T-cell (primary cell): ENCODE measurements at regions not wholly inside any gene's neighbourhood (a gene's known extent, or its start where the extent isn't known, plus 50 kb on each side); places are given as distances from the start of the nearest gene placed in this dataset.

ENCODE experiments used
- ATAC-seq, 4 experiments: fragments of 200-7000 bp in 3 of 4; fragments of 150-1000 bp in 1 of 4; cut with Tn5 transposase; replicated peaks in 1 of 4; 1 replicate in 3 of 4; 2 replicates in 1 of 4; pipeline ENCODE4 v1.10.0; 2021; ENCODE audit warnings: moderate library complexity in 3 of 4, mild to moderate bottlenecking in 2 of 4, moderate number of reproducible peaks in 1 of 4
- CTCF ChIA-PET, 2 donors: fragments of 300-600 bp; sonication (Branson Sonifier 250); formaldehyde crosslinking; loops; one replicate each; lab custom pipeline; 2022; ENCODE audit warnings: antibody characterized with exemption in 2 of 2; lab: Charles Lee
- POLR2A ChIA-PET, 2 donors: fragments of 300-600 bp; sonication (Branson Sonifier 250); formaldehyde crosslinking; loops; one replicate each; lab custom pipeline; 2022; ENCODE audit warnings: antibody characterized with exemption in 2 of 2; lab: Charles Lee
- DNase-seq, 35 experiments: peaks; one replicate each; pipeline versions ENCODE4 v3.0.0 to v3.0.0-alpha.2; 2013 to 2023
- H3K27ac ChIP-seq: one replicate; pipeline ENCODE4 v1.5.1; 2013; ENCODE audit warnings: low read length
- H3K27me3 ChIP-seq, 2 experiments: replicated peaks in 1 of 2; 1 replicate in 1 of 2; 2 replicates in 1 of 2; pipeline versions ENCODE4 v1.6.1 to v1.7.0; 2013; ENCODE audit warnings: low read length in 1 of 2, mixed read lengths in 1 of 2; ENCODE audit not compliant: control insufficient read depth in 2 of 2, insufficient read depth in 2 of 2; ENCODE audit errors: extremely low read depth in 1 of 2
- H3K36me3 ChIP-seq, 2 donors: 1 replicate in 1 of 2; 2 replicates in 1 of 2; pipeline versions ENCODE4 v1.6.1 to v1.7.0; 2013; ENCODE audit warnings: low read length in 1 of 2; ENCODE audit not compliant: control insufficient read depth in 2 of 2, insufficient read depth in 1 of 2; ENCODE audit errors: extremely low read depth in 1 of 2
- H3K4me1 ChIP-seq, 2 experiments: 1 replicate in 1 of 2; 2 replicates in 1 of 2; pipeline versions ENCODE4 v1.6.1 to v1.7.0; 2013; ENCODE audit warnings: low read length in 2 of 2, mixed read lengths in 1 of 2; ENCODE audit not compliant: insufficient read depth in 2 of 2, control insufficient read depth in 1 of 2; ENCODE audit errors: extremely low read depth in 1 of 2
- H3K4me3 ChIP-seq, 2 donors: 1 replicate in 1 of 2; 2 replicates in 1 of 2; pipeline versions ENCODE4 v1.5.1 to v1.7.0; 2013; ENCODE audit warnings: mild to moderate bottlenecking in 2 of 2, low read length in 1 of 2, moderate library complexity in 1 of 2; ENCODE audit not compliant: control insufficient read depth in 1 of 2; ENCODE audit errors: extremely low read depth in 1 of 2
- H3K9me3 ChIP-seq: 2 replicates; pipeline ENCODE4 v1.7.0; 2013
- H3K27ac Mint-ChIP-seq, 2 donors: one replicate each; pipeline ENCODE4 v1.8.0; 2020 to 2021; ENCODE audit warnings: mild to moderate bottlenecking in 2 of 2, mixed read lengths in 2 of 2
- H3K27me3 Mint-ChIP-seq, 2 donors: one replicate each; pipeline ENCODE4 v1.8.0; 2021 to 2022; ENCODE audit warnings: mixed read lengths in 2 of 2
- H3K36me3 Mint-ChIP-seq: one replicate; pipeline ENCODE4 v1.8.0; 2021; ENCODE audit warnings: mixed read lengths
- H3K4me1 Mint-ChIP-seq, 3 donors: one replicate each; pipeline ENCODE4 v1.8.0; 2020 to 2022; ENCODE audit warnings: mixed read lengths in 3 of 3, mild to moderate bottlenecking in 1 of 3
- H3K4me3 Mint-ChIP-seq, 3 donors: one replicate each; pipeline ENCODE4 v1.8.0; 2020 to 2022; ENCODE audit warnings: mild to moderate bottlenecking in 3 of 3, mixed read lengths in 3 of 3, moderate library complexity in 3 of 3
- H3K9me3 Mint-ChIP-seq, 3 donors: one replicate each; pipeline ENCODE4 v1.8.0; 2020 to 2022; ENCODE audit warnings: mixed read lengths in 3 of 3
- WGBS: methylation state at CpG from one replicate; pipeline ENCODE4 v1.1.5; 2013; ENCODE audit warnings: missing lambda C conversion rate; ENCODE audit not compliant: insufficient coverage; 5-methylcytosine and 5-hydroxymethylcytosine counted together

DNA sequence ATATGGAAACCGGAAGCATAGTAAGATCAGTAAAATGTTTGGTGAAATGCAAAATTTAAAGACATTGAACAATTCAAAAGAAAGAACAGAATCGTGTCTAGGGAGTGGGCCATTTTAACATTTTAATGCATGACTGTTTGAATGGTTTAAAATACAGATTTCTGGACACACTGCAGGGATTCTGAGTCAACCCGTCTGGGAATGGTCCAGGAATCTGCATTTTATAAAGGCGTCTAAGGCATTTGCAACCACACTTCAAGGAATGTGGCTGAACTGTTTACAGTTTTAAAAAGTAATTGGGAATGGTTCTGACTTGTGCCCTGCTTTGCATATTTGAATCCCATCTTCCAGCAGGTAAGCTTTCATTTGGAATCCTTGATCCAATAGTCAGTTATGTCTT is 811.7 kb upstream of the WWC1 start:
- ChIA-PET CTCF (no interaction called here), POLR2A (no interaction called here)
- no peaks in the 10 kb centered on the region for H3K36me3 Mint-ChIP-seq
- H3K9me3 Mint-ChIP-seq: peaks cover 8 to 22% (median 11%) of the 10 kb centered on the region in 3 donors
- no peaks in the 10 kb centered on the region for H3K27me3 ChIP-seq
- ATAC-seq (no peak), DNase-seq (no peak)
- H3K27ac ChIP-seq: no peak overlapping the region
- no peaks in the 10 kb centered on the region for H3K9me3 ChIP-seq
- H3K27ac Mint-ChIP-seq: no peak overlapping the region
- H3K4me3 Mint-ChIP-seq: no peak overlapping the region
- no peak overlapping the region for H3K4me3 ChIP-seq
- no peaks in the 10 kb centered on the region for H3K27me3 Mint-ChIP-seq
- no peaks in the 10 kb centered on the region for H3K4me1 ChIP-seq
- no peaks in the 10 kb centered on the region for H3K4me1 Mint-ChIP-seq
- H3K36me3 ChIP-seq: no peaks in the 10 kb centered on the region
- 51% methylated on average over 2 of the region's 4 CpGs for WGBS

DNA sequence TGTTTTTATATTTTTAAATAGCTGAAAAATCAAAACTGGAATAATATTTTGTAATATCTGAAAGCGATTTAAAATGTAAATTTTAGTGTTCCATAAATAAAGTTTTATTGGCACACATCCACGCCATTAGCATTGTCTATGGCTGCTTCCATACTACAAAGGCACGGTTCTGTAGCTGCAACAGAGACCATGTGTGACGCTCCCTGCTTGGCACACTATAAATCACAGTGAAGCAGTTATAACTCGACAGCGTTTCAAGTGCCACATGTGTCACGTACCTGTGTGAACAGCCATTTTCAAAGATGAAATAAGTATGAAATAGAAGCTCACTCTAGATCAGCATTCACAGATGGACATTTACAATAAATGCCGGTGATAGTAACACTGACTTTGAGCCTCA is 810.1 kb upstream of the WWC1 start:
- Histone ChIP-seq H3K9me3 (no peaks in the 10 kb centered on the region), H3K36me3 (no peaks in the 10 kb centered on the region), H3K4me1 (no peaks in the 10 kb centered on the region), H3K27me3 (no peaks in the 10 kb centered on the region), H3K4me3 (no peak overlapping the region), H3K27ac (no peak overlapping the region)
- Mint-ChIP-seq H3K27ac (no peak overlapping the region), H3K36me3 (no peaks in the 10 kb centered on the region), H3K27me3 (no peaks in the 10 kb centered on the region), H3K9me3 (peaks cover 8 to 22% (median 11%) of the 10 kb centered on the region in 3 donors), H3K4me3 (no peak overlapping the region), H3K4me1 (no peaks in the 10 kb centered on the region)
- ChIA-PET CTCF (no interaction called here), POLR2A (interaction anchor here in 1 of 2 donors (0.6 kb wide), 1 partner anchor 665 kb away, joined by 3 read pairs; no protein-coding TSS in a partner anchor)
- ATAC-seq (no peak), DNase-seq (no peak)
- WGBS: 90% methylated on average over 3 of the region's 8 CpGs

DNA sequence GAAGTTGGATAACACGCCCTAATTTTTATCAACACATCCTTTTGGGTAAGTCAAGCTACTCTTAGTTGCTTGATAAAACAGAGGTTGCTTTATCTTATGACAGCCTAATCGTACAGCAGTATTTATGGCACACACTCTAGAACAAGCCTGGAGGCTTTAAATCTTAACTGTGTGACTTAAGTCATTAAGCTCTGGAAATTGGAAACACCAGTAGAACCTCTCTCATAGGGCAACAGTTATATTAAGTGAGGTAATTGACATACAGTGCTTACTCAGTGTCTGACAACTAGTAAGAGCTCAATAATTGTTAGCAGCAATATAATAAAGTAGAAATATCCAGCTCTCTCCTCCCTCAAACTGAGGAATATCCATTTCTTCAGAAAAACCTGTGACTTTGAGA is 808.9 kb upstream of the WWC1 start:
- DNase-seq (no peak), ATAC-seq (no peak)
- Mint-ChIP-seq H3K27me3 (no peaks in the 10 kb centered on the region), H3K4me3 (no peak overlapping the region), H3K4me1 (no peaks in the 10 kb centered on the region), H3K9me3 (peaks cover 8 to 26% (median 11%) of the 10 kb centered on the region in 3 donors), H3K27ac (no peak overlapping the region), H3K36me3 (no peaks in the 10 kb centered on the region)
- H3K27ac ChIP-seq: no peak overlapping the region
- H3K27me3 ChIP-seq: no peaks in the 10 kb centered on the region
- H3K36me3 ChIP-seq: no peaks in the 10 kb centered on the region
- no CpG with 5 or more reads among the region's 2 CpGs for WGBS
- ChIA-PET CTCF (no interaction called here), POLR2A (no interaction called here)
- no peaks in the 10 kb centered on the region for H3K4me1 ChIP-seq
- no peak overlapping the region for H3K4me3 ChIP-seq
- no peaks in the 10 kb centered on the region for H3K9me3 ChIP-seq

DNA sequence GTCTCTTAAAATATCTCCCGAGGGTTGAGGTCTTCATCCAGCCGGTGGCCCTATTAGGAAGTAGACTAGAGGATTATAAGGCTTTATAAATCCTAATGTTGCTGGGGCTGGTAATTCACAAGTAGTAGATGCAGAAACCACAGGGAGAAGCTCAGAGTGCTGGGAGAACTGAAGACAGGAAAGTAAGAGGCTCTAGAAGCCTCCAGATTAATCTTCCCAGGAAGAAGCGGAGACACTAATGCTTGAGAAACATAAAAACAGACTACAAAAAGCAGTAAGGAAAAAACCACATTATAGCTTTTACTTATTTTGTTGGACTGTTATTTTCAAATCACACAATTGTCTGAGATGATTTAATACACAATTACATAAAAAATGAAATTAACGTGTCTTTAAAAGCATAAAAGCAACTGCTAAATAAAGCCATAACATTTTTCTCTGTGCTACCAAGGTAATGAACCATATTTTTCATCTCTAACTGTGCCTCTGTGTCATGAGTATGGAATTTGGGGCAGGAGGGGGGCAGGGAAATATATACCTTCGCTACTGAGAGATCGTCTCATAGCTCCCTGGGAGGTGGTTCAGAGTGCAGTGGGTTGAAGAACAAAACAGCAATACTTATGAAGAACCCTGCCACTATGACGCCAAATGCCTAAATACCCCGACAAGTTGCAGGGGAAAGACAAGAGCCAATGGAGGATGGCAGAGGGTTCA is 806.2 kb upstream of the WWC1 start:
- ChIA-PET CTCF (no interaction called here), POLR2A (no interaction called here)
- no peak for ATAC-seq
- H3K4me3 Mint-ChIP-seq: no peak overlapping the region
- Histone ChIP-seq H3K4me1 (no peaks in the 10 kb centered on the region), H3K27ac (no peak overlapping the region), H3K27me3 (no peaks in the 10 kb centered on the region), H3K4me3 (no peak overlapping the region), H3K9me3 (no peaks in the 10 kb centered on the region), H3K36me3 (no peaks in the 10 kb centered on the region)
- no peaks in the 10 kb centered on the region for H3K27me3 Mint-ChIP-seq
- DNase-seq: no peak
- H3K27ac Mint-ChIP-seq: no peak overlapping the region
- 100% methylated on average over 1 of the region's 8 CpGs for WGBS
- H3K4me1 Mint-ChIP-seq: no peaks in the 10 kb centered on the region
- no peaks in the 10 kb centered on the region for H3K36me3 Mint-ChIP-seq
- H3K9me3 Mint-ChIP-seq: peaks cover 10 to 27% (median 16%) of the 10 kb centered on the region in 3 donors

DNA sequence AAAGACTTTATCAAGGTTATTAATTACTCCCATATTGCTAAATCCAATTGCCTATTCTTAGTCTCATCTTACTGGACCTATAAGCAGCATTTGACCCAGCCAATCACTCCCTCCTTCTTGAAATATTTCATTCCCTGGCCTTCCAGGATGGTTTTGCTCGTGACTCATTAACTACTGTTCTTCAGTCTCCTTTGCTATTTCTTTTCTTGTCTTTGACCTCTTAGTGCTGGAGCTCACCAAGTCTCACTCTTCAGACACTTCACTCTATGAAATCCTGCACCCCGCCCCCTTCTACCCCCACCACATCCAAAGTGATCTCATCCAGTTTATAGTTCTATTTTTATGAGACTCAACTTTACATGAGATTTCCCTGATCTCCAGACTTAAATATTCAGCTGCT is 803.1 kb upstream of the WWC1 start:
- Histone ChIP-seq H3K4me3 (no peak overlapping the region), H3K27me3 (no peaks in the 10 kb centered on the region), H3K27ac (no peak overlapping the region), H3K9me3 (no peaks in the 10 kb centered on the region), H3K36me3 (no peaks in the 10 kb centered on the region), H3K4me1 (no peaks in the 10 kb centered on the region)
- no peak for ATAC-seq
- Mint-ChIP-seq H3K36me3 (no peaks in the 10 kb centered on the region), H3K27me3 (no peaks in the 10 kb centered on the region), H3K4me1 (no peaks in the 10 kb centered on the region), H3K27ac (no peak overlapping the region), H3K4me3 (no peak overlapping the region), H3K9me3 (peaks cover 5 to 19% (median 16%) of the 10 kb centered on the region in 3 donors)
- WGBS: 28% methylated on average over 2 of the region's 2 CpGs
- ChIA-PET POLR2A (no interaction called here), CTCF (no interaction called here)
- DNase-seq: no peak

DNA sequence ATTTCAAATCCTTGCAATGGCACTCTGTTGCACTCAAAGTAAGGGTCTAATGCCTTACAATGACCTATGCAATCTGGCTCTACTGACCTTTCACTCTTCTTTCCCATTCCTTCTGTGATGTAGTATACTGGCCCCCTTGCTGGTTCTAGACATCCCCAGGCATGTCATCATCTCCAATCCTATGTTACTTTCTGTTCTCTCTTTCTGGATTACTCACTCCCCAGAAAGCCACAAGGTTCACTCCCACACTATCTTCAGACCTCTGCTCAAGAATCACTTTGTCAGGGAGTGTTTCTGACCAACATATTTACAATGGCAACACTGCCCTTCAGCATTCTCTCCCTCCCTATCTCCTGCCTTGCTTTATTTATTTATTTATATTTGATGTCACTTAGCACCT is 802.2 kb upstream of the WWC1 start:
- H3K4me3 ChIP-seq: no peak overlapping the region
- no peak overlapping the region for H3K27ac ChIP-seq
- no peaks in the 10 kb centered on the region for H3K27me3 ChIP-seq
- ChIA-PET POLR2A (no interaction called here), CTCF (no interaction called here)
- no peaks in the 10 kb centered on the region for H3K36me3 ChIP-seq
- H3K9me3 ChIP-seq: no peaks in the 10 kb centered on the region
- Mint-ChIP-seq H3K27me3 (no peaks in the 10 kb centered on the region), H3K27ac (no peak overlapping the region), H3K36me3 (no peaks in the 10 kb centered on the region), H3K9me3 (peaks cover 4 to 24% (median 19%) of the 10 kb centered on the region in 3 donors), H3K4me1 (no peaks in the 10 kb centered on the region), H3K4me3 (no peak overlapping the region)
- DNase-seq: no peak
- no peak for ATAC-seq
- no peaks in the 10 kb centered on the region for H3K4me1 ChIP-seq
